SU-DHL-6 (cell line): ENCODE measurements at regions not wholly inside any gene's neighbourhood (a gene's known extent, or its start where the extent isn't known, plus 50 kb on each side); places are given as distances from the start of the nearest gene placed in this dataset.

ENCODE experiments used
- H2AFZ ChIP-seq: fragments of 200-600 bp; sonication (generic); 2 replicates; pipeline ENCODE4 v1.6.1; 2014; ENCODE audit warnings: low read depth, mild to moderate bottlenecking, moderate library complexity, mixed read lengths, antibody characterized with exemption, low read length; ENCODE audit not compliant: severe bottlenecking
- H3F3A ChIP-seq: fragments of 200-600 bp; shearing (Covaris generic); 2 replicates; pipeline ENCODE4 v1.6.0; 2016; ENCODE audit warnings: antibody characterized with exemption, mild to moderate bottlenecking; ENCODE audit not compliant: insufficient read depth
- H3K27ac ChIP-seq: fragments of 200-600 bp; sonication (generic); 2 replicates; pipeline ENCODE4 v1.5.1; 2016; ENCODE audit warnings: low read depth, mild to moderate bottlenecking, low read length, moderate library complexity, mixed read lengths
- H3K27me3 ChIP-seq: fragments of 200-600 bp; sonication (generic), shearing (Covaris generic); 2 replicates; pipeline ENCODE4 v1.6.0; 2014; ENCODE audit warnings: mild to moderate bottlenecking, low read length
- H3K36me3 ChIP-seq: fragments of 200-600 bp; sonication (generic); 2 replicates; pipeline ENCODE4 v1.6.1; 2014; ENCODE audit warnings: mild to moderate bottlenecking, low read length, mixed read lengths
- H3K4me2 ChIP-seq: fragments of 300-600, 200-600 bp; shearing (Covaris generic), sonication (generic); 2 replicates; pipeline ENCODE4 v1.6.0; 2014; ENCODE audit warnings: low read length, low read depth, mild to moderate bottlenecking; ENCODE audit not compliant: poor library complexity, severe bottlenecking
- H3K4me3 ChIP-seq: fragments of 200-600 bp; sonication (generic); 2 replicates; pipeline ENCODE4 v1.5.1; 2014; ENCODE audit warnings: antibody characterized with exemption, low read length, mild to moderate bottlenecking, mixed read lengths; ENCODE audit not compliant: insufficient read depth, poor library complexity, severe bottlenecking
- H3K79me2 ChIP-seq: fragments of 200-600 bp; sonication (generic); 2 replicates; pipeline ENCODE4 v1.6.1; 2014; ENCODE audit warnings: mild to moderate bottlenecking, low read length, moderate library complexity; ENCODE audit not compliant: insufficient read depth
- H3K9ac ChIP-seq: fragments of 200-600 bp; sonication (generic); 2 replicates; pipeline ENCODE4 v1.7.0; 2014; ENCODE audit warnings: mild to moderate bottlenecking, low read length
- H3K9me2 ChIP-seq: fragments of 200-600 bp; sonication (generic); replicated peaks from 2 replicates; pipeline ENCODE4 v1.6.1; 2014; ENCODE audit warnings: low read length; ENCODE audit not compliant: insufficient read depth
- H3K9me3 ChIP-seq: fragments of 200-600 bp; sonication (generic); 2 replicates; pipeline ENCODE4 v1.6.1; 2014; ENCODE audit warnings: low read length, mixed read lengths; ENCODE audit not compliant: insufficient read depth
- H4K20me1 ChIP-seq: fragments of 200-600 bp; sonication (generic); 2 replicates; pipeline ENCODE4 v1.6.1; 2014; ENCODE audit warnings: low read depth, mild to moderate bottlenecking, antibody characterized with exemption, low read length, moderate library complexity, mixed read lengths
- CTCF ChIP-seq: fragments of 200-600 bp; sonication (generic); IDR thresholded peaks from one replicate; pipeline ENCODE4 v1.5.1; 2017; ENCODE audit warnings: antibody characterized with exemption, mild to moderate bottlenecking, low read length, moderate library complexity; ENCODE audit not compliant: insufficient read depth, poor library complexity, severe bottlenecking
- EZH2phosphoT487 ChIP-seq: fragments of 200-600 bp; sonication (generic), shearing (Covaris generic); conservative IDR thresholded peaks from 2 replicates; pipeline ENCODE4 v1.6.1; 2018; ENCODE audit warnings: mild to moderate bottlenecking, antibody characterized with exemption, low read length, moderate library complexity, mixed read lengths

DNA sequence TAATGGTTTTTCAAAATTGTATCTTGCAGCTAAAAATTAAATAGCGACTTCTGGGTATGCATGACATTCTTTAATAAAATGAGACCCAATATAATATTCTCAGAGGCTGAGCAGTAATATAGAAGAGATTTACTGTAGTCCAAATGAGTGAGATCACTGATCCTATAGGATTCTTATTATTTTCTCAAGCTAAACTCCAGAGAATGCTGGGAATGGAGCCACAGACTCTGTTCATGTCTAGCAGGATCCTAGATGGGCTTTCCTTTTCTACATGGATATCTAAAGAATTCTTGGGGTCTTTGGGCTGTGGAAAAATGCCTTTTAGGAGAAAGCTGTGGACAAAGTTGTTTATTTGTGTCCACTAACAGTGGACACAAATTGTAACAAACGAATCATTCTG is 150.7 kb upstream of the ZNF644 start:
- no peaks in the 10 kb centered on the region for H3F3A ChIP-seq
- no peaks in the 10 kb centered on the region for H3K79me2 ChIP-seq
- H3K9me2 ChIP-seq = no peaks in the 10 kb centered on the region
- H3K36me3 ChIP-seq = no peaks in the 10 kb centered on the region
- no peak for TF ChIP-seq EZH2phosphoT487
- no peak for TF ChIP-seq CTCF
- no peak overlapping the region for H3K4me3 ChIP-seq
- H3K27ac ChIP-seq = no peak overlapping the region
- H3K9ac ChIP-seq = no peak overlapping the region
- H2AFZ ChIP-seq = no peak overlapping the region
- H3K4me2 ChIP-seq = no peak overlapping the region
- H3K27me3 ChIP-seq = no peaks in the 10 kb centered on the region
- no peaks in the 10 kb centered on the region for H3K9me3 ChIP-seq
- no peaks in the 10 kb centered on the region for H4K20me1 ChIP-seq

- Histone ChIP-seq H3K4me3 (no peak overlapping the region), H3K9ac (no peak overlapping the region), H3K36me3 (no peaks in the 10 kb centered on the region), H3K27me3 (no peaks in the 10 kb centered on the region), H3K9me3 (no peaks in the 10 kb centered on the region), H3F3A (no peaks in the 10 kb centered on the region), H2AFZ (no peak overlapping the region), H3K9me2 (no peaks in the 10 kb centered on the region), H4K20me1 (no peaks in the 10 kb centered on the region), H3K79me2 (no peaks in the 10 kb centered on the region), H3K27ac (no peak overlapping the region), H3K4me2 (no peak overlapping the region)
- TF ChIP-seq EZH2phosphoT487 (no peak), CTCF (no peak)
Measured at GRCh38 chr1:91171898-91172297, 150.1 kb upstream of the ZNF644 start.

- Histone ChIP-seq H4K20me1 (no peaks in the 10 kb centered on the region), H3K4me2 (no peak overlapping the region), H3K9me3 (no peaks in the 10 kb centered on the region), H3K27ac (no peak overlapping the region), H3K4me3 (no peak overlapping the region), H3K36me3 (no peaks in the 10 kb centered on the region), H3K9me2 (no peaks in the 10 kb centered on the region), H3K79me2 (no peaks in the 10 kb centered on the region), H3K9ac (no peak overlapping the region), H2AFZ (no peak overlapping the region), H3F3A (no peaks in the 10 kb centered on the region), H3K27me3 (no peaks in the 10 kb centered on the region)
- TF ChIP-seq EZH2phosphoT487 = no peak
- TF ChIP-seq CTCF = no peak
Measured at GRCh38 chr1:91170571-91170970, 148.7 kb upstream of the ZNF644 start.
